ENCODE measurements at regions not wholly inside any gene's neighbourhood (a gene's known extent, or its start where the extent isn't known, plus 50 kb on each side); places are given as distances from the start of the nearest gene placed in this dataset.

- no peak for TF ChIP-seq CTCF (IDR thresholded peaks at IDR 0.05)
- no peak for TF ChIP-seq POLR2A (IDR thresholded peaks at IDR 0.05)
These were observed 286.9 kb upstream of the PTCHD4 start for GRCh38 chr6:48397887-48398286.
